HEK293T (cell line): ENCODE measurements at regions not wholly inside any gene's neighbourhood (a gene's known extent, or its start where the extent isn't known, plus 50 kb on each side); places are given as distances from the start of the nearest gene placed in this dataset.
"Not testable (repeated sequence)": the region's sequence is repeated elsewhere in the genome, so short reads cannot be mapped to it uniquely, and the experiment has no call there.

Source experiments
- CTCF ChIA-PET: fragments of 350-600 bp; formaldehyde crosslinking; extraction: SDS; loops from one replicate; lab custom pipeline; 2021; ENCODE audit warnings: antibody characterized with exemption, inconsistent platforms; lab: Yijun Ruan, JAX
- POLR2A ChIA-PET: fragments of 350-600 bp; formaldehyde crosslinking; extraction: SDS; loops from one replicate; lab custom pipeline; 2020; ENCODE audit warnings: antibody characterized with exemption, inconsistent platforms; lab: Yijun Ruan, JAX
- DNase-seq: peaks from one replicate; pipeline ENCODE4 v3.0.0; 2012; ENCODE audit warnings: mixed read lengths; ENCODE audit errors: extremely low spot score
- ARNT ChIP-seq: fragments of 450-650 bp; IDR thresholded peaks from 2 replicates; pipeline ENCODE4 v1.6.1; 2017; ENCODE audit warnings: mild to moderate bottlenecking
- BHLHE40 ChIP-seq: fragments of 450-650 bp; IDR thresholded peaks from 2 replicates; pipeline ENCODE4 v1.6.1; 2016; ENCODE audit warnings: mild to moderate bottlenecking, moderate library complexity, borderline replicate concordance
- CTBP1 ChIP-seq: fragments of 450-650 bp; IDR thresholded peaks from 2 replicates; pipeline ENCODE4 v1.6.1; 2016; ENCODE audit warnings: borderline replicate concordance
- ELF4 ChIP-seq: fragments of 450-650 bp; IDR thresholded peaks from 2 replicates; pipeline ENCODE4 v1.6.1; 2017; ENCODE audit warnings: antibody characterized with exemption
- FOXA1 ChIP-seq: fragments of 450-650 bp; IDR thresholded peaks from 2 replicates; pipeline ENCODE4 v1.6.1; 2016; ENCODE audit warnings: mild to moderate bottlenecking
- FOXK2 ChIP-seq: fragments of 450-650 bp; IDR thresholded peaks from 2 replicates; pipeline ENCODE4 v1.6.1; 2016; ENCODE audit warnings: mild to moderate bottlenecking
- FOXM1 ChIP-seq: fragments of 450-650 bp; IDR thresholded peaks from 2 replicates; pipeline ENCODE4 v1.6.1; 2017; ENCODE audit warnings: mild to moderate bottlenecking, borderline replicate concordance
- HDGF ChIP-seq: fragments of 450-650 bp; IDR thresholded peaks from 2 replicates; pipeline ENCODE4 v1.6.1; 2017; ENCODE audit warnings: antibody characterized with exemption, borderline replicate concordance
- L3MBTL2 ChIP-seq: fragments of 450-650 bp; conservative IDR thresholded peaks from 2 replicates; pipeline ENCODE4 v1.6.1; 2016; ENCODE audit warnings: mild to moderate bottlenecking
- LEF1 ChIP-seq: fragments of 450-650 bp; IDR thresholded peaks from 2 replicates; pipeline ENCODE4 v1.6.1; 2017; ENCODE audit warnings: mild to moderate bottlenecking, borderline replicate concordance
- NFRKB ChIP-seq: fragments of 450-650 bp; IDR thresholded peaks from 2 replicates; pipeline ENCODE4 v1.6.1; 2016; ENCODE audit warnings: mild to moderate bottlenecking, moderate library complexity
- SP1 ChIP-seq: fragments of 450-650 bp; IDR thresholded peaks from 2 replicates; pipeline ENCODE4 v1.6.1; 2017
- SUZ12 ChIP-seq: fragments of 450-650 bp; IDR thresholded peaks from 2 replicates; pipeline ENCODE4 v1.6.1; 2016; ENCODE audit warnings: mild to moderate bottlenecking
- TARDBP ChIP-seq: fragments of 450-650 bp; IDR thresholded peaks from 2 replicates; pipeline ENCODE4 v1.6.1; 2016
- ZNF384 ChIP-seq: fragments of 450-650 bp; IDR thresholded peaks from 2 replicates; pipeline ENCODE4 v1.6.1; 2016
- TF ChIP-seq, protein P1 (sequence below): fragments of 450-650 bp; IDR thresholded peaks from 2 replicates; pipeline ENCODE4 v1.6.1; 2016

DNA sequence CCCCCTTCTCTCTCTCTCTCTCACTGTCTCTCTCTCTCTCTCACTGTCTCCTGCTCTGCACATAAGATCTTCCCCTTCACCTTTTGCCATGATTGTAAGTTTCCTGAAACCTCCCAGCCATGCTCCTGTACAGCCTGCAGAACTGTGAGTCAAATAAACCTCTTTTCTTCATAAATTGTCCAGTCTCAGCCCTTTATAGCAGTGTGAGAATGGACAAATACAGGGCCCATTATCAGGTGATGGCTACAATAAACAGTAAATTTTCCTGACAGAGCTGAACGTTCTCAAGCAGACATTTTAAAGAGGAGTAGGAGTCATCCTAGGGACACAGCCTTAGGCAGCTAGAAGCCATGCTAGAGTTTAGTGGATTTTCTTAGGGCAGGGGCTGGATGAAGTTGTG, 1679.7 kb upstream of the B3GALT2 start:
- DNase-seq = no peak
- CTCF ChIA-PET = no interaction called here
- POLR2A ChIA-PET = no interaction called here
- TF ChIP-seq HDGF (no peak), TARDBP (no peak), NFRKB (no peak), FOXA1 (no peak), BHLHE40 (no peak), LEF1 (no peak), CTBP1 (no peak), ELF4 (no peak), FOXM1 (no peak), L3MBTL2 (no peak)
- TF ChIP-seq, protein P1, sequence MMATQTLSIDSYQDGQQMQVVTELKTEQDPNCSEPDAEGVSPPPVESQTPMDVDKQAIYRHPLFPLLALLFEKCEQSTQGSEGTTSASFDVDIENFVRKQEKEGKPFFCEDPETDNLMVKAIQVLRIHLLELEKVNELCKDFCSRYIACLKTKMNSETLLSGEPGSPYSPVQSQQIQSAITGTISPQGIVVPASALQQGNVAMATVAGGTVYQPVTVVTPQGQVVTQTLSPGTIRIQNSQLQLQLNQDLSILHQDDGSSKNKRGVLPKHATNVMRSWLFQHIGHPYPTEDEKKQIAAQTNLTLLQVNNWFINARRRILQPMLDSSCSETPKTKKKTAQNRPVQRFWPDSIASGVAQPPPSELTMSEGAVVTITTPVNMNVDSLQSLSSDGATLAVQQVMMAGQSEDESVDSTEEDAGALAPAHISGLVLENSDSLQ = no peak

DNA sequence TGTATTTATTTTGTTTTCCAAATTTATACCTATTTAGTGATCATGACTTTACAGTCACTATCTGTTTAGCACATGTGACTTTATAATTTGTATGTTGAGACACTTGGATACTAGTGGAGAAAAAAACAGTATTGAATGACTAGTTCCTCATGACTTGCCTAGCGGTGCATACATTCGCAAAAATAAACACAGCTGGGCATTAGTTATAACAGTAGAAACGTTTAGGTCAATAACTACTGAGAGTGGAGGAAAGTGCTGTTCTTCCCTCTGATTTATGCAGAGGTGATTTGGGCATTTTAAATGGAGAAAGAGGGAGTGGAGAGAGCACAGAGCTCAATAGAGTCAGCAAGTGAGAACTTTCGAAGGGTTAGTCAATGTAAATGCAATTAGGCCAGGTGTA, 1679.0 kb upstream of the B3GALT2 start:
- CTCF ChIA-PET = no interaction called here
- TF ChIP-seq HDGF = no peak
- no peak for TF ChIP-seq SUZ12
- no peak for TF ChIP-seq NFRKB
- TF ChIP-seq TARDBP = no peak
- TF ChIP-seq FOXK2 = no peak
- TF ChIP-seq LEF1 = no peak
- no peak for TF ChIP-seq SP1
- no peak for TF ChIP-seq FOXA1
- TF ChIP-seq L3MBTL2 = no peak
- no peak for TF ChIP-seq BHLHE40
- TF ChIP-seq FOXM1 = no peak
- TF ChIP-seq ELF4 = no peak
- no peak for TF ChIP-seq CTBP1
- TF ChIP-seq, protein P1 = no peak
- POLR2A ChIA-PET = no interaction called here
- no peak for DNase-seq

DNA sequence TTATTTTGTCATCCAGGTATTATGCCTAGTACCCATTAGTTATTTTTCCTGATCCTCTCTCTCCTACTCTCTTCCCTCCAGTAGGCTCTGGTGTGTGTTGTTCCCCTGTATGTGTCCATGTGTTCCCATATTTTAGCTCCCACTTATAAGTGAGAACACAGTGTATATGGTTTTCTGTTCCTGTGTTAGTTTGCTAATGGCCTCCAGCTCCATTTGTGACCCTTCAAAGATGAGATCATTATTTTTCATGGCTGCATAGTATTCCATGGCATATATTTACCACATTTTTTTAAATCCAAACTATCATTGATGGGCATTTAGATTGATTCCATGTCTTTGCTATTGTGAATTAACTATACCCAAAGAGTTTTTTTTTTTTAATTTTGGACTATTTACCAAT, 1675.7 kb upstream of the B3GALT2 start:
- CTCF ChIA-PET = no interaction called here
- DNase-seq = no peak
- POLR2A ChIA-PET = no interaction called here
- TF ChIP-seq HDGF (no peak), FOXA1 (no peak), ZNF384 (no peak), CTBP1 (no peak), BHLHE40 (no peak), LEF1 (no peak), SUZ12 (no peak), TARDBP (no peak), L3MBTL2 (no peak), FOXK2 (no peak), NFRKB (no peak), FOXM1 (no peak), SP1 (no peak), ELF4 (no peak), ARNT (no peak)
- TF ChIP-seq, protein P1 = no peak

DNA sequence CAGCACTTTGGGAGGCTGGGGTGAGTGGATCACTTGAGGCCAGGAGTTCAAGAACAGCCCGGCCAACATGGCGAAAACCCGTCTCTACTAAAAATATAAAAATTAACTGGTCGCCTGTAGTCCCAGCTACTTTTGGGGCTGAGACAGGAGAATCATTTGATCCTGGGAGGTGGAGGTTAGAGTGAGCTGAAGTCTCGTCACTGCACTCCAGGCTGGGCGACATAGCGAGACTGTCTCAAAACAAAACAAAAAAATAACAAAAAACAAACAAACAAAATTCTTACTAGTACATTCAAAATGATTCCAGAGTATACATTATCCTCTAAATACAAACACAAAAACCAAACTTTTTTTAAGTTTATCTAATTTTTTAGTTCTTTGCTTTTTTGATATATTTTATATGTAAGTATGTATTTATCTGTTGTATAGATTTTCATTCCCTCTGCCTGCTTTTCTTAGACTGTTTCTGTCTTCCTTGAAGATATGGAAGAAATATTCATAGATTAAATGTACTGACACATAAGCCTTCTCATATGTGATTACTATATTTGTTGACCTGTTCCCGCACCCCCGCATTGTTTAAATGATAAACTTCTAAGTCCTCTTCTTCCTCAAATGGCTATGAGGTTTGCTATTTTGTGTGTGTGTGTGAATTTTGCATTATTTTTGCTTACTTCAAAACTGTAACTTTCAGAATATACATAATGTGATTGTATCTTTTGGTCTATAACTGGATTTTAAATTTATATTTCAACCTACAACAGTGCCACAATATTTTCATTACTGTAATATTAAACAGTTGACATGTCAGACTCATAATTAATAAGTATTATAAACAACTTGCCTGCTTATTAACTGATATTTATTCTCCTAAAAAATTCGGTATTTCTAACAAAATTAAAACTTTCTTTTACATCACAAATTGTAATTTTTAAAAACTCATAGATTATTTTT, 1674.1 kb upstream of the B3GALT2 start:
- TF ChIP-seq ZNF384 (no peak), FOXA1 (no peak), ELF4 (no peak), SUZ12 (no peak), CTBP1 (no peak), HDGF (no peak), TARDBP (no peak), L3MBTL2 (no peak), ARNT (no peak), NFRKB (no peak), FOXK2 (no peak), BHLHE40 (no peak), FOXM1 (no peak), SP1 (no peak), LEF1 (no peak)
- TF ChIP-seq, protein P1 = no peak
- no peak for DNase-seq
- CTCF ChIA-PET = no interaction called here
- POLR2A ChIA-PET = no interaction called here

DNA sequence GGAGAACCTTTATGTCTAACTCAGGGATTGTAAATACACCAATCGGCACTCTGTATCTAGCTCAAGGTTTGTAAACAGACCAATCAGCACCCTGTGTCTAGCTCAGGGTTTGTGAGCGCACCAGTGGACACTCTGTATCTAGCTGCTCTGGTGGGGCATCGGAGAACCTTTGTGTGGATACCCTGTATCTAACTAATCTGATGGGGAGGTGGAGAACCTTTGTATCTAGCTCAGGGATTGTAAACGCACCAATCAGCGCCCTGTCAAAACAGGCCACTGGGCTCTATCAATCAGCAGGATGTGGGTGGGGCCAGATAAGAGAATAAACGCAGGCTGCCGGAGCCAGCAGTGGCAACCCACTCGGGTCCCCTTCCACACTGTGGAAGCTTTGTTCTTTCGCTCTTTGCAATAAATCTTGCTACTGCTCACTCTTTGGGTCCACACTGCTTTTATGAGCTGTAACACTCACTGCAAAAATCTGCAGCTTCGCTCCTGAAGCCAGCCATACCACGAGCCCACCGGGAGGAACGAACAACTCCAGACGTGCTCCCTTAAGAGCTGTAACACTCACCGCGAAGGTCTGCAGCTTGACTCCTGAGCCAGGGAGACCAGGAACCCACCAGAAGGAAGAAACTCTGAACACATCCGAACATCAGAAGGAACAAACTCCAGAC, 1673.2 kb upstream of the B3GALT2 start:
- CTCF ChIA-PET, POLR2A ChIA-PET, DNase-seq: not testable (repeated sequence)

DNA sequence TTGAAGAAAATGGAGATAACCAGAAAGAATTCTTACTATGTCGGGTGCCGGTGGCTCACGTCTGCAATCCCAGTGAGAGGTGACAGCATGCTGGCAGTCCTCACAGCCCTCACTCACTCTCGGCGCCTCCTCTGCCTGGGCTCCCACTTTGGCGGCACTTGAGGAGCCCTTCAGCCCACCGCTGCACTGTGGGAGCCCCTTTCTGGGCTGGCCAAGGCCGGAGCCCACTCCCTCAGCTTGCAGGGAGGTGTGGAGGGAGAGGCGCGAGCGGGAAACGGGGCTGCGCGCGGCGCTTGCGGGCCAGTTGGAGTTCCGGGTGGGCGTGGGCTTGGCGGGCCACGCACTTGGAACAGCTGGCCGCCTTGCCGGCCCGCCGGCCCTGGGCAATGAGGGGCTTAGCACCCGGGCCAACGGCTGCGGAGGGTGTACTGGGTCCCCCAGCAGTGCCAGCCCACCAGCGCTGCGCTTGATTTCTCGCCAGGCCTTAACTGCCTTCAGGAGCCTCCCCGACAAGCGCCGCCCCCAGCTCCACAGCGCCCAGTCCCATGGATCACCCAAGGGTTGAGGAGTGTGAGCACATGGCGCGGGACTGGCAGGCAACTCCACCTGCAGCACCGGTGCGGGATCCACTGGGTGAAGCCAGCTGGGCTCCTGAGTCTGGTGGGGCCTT, 1672.5 kb upstream of the B3GALT2 start:
- CTCF ChIA-PET, DNase-seq, POLR2A ChIA-PET: not testable (repeated sequence)
